Activated CD8-positive, alpha-beta memory T cell treated with anti-CD3 and anti-CD28 coated beads, Interleukin-2, amount 10 ng/mL, durations not matched to agents 7 days and 5 days (primary cell): ENCODE measurements at regions not wholly inside any gene's neighbourhood (a gene's known extent, or its start where the extent isn't known, plus 50 kb on each side); places are given as distances from the start of the nearest gene placed in this dataset.
"Not testable (repeated sequence)": the region's sequence is repeated elsewhere in the genome, so short reads cannot be mapped to it uniquely, and the experiment has no call there.

Experiments
- ATAC-seq: fragments of 150-1000 bp; cut with Tn5 transposase; one replicate; pipeline ENCODE4 v1.10.0; 2021; ENCODE audit warnings: moderate library complexity
- CTCF ChIA-PET: fragments of 350-600 bp; sonication (Branson Sonifier 250); formaldehyde crosslinking; loops from one replicate; lab custom pipeline; 2021; ENCODE audit warnings: antibody characterized with exemption; lab: Charles Lee
- DNase-seq: peaks from one replicate; pipeline ENCODE4 v3.0.0-alpha.2; 2020
- H3K27ac Mint-ChIP-seq: one replicate; pipeline ENCODE4 v1.8.0; 2021; ENCODE audit warnings: mild to moderate bottlenecking, mixed read lengths
- H3K27me3 Mint-ChIP-seq: one replicate; pipeline ENCODE4 v1.8.0; 2021; ENCODE audit warnings: mixed read lengths
- H3K36me3 Mint-ChIP-seq: one replicate; pipeline ENCODE4 v1.8.0; 2021; ENCODE audit warnings: mild to moderate bottlenecking, mixed read lengths
- H3K4me1 Mint-ChIP-seq: one replicate; pipeline ENCODE4 v1.8.0; 2021; ENCODE audit warnings: mixed read lengths
- H3K4me3 Mint-ChIP-seq: one replicate; pipeline ENCODE4 v1.8.0; 2021; ENCODE audit warnings: mild to moderate bottlenecking, moderate library complexity, mixed read lengths
- H3K9me3 Mint-ChIP-seq: one replicate; pipeline ENCODE4 v1.8.0; 2022; ENCODE audit warnings: low read depth, mixed read lengths

- peaks cover 2% of the 10 kb centered on the region for H3K9me3 Mint-ChIP-seq
- DNase-seq (no peak), ATAC-seq (no peak)
- no peaks in the 10 kb centered on the region for H3K36me3 Mint-ChIP-seq
- CTCF ChIA-PET, result no interaction called here
- H3K4me1 Mint-ChIP-seq, result no peaks in the 10 kb centered on the region
- no peaks in the 10 kb centered on the region for H3K27me3 Mint-ChIP-seq
- H3K4me3 Mint-ChIP-seq, result no peak overlapping the region
- no peak overlapping the region for H3K27ac Mint-ChIP-seq
Measured at GRCh38 chr2:150353376-150353775, 134.1 kb downstream of the RND3 start.

- no peaks in the 10 kb centered on the region for H3K36me3 Mint-ChIP-seq
- no peaks in the 10 kb centered on the region for H3K27me3 Mint-ChIP-seq
- H3K4me1 Mint-ChIP-seq, result no peaks in the 10 kb centered on the region
- CTCF ChIA-PET, result no interaction called here
- H3K4me3 Mint-ChIP-seq, result no peak overlapping the region
- no peak for ATAC-seq
- no peak overlapping the region for H3K27ac Mint-ChIP-seq
- H3K9me3 Mint-ChIP-seq, result peaks cover 2% of the 10 kb centered on the region
- no peak for DNase-seq
Measured at GRCh38 chr2:150351922-150352321, 135.5 kb downstream of the RND3 start.

GRCh38 chr2:150350500-150350899 lies 137.0 kb downstream of the RND3 start:
- ATAC-seq, result no peak
- no peak for DNase-seq
- H3K27ac Mint-ChIP-seq, result no peak overlapping the region
- H3K4me3 Mint-ChIP-seq, result no peak overlapping the region
- CTCF ChIA-PET, result no interaction called here
- H3K4me1 Mint-ChIP-seq, result no peaks in the 10 kb centered on the region
- no peaks in the 10 kb centered on the region for H3K27me3 Mint-ChIP-seq
- H3K36me3 Mint-ChIP-seq, result no peaks in the 10 kb centered on the region
- H3K9me3 Mint-ChIP-seq, result peaks cover 2% of the 10 kb centered on the region

- ATAC-seq, result no peak
- CTCF ChIA-PET, result no interaction called here
Measured at GRCh38 chr2:150346806-150347205, 140.7 kb downstream of the RND3 start.

GRCh38 chr2:150341982-150342680 lies 145.3 kb downstream of the RND3 start:
- Mint-ChIP-seq H3K9me3 (peaks cover 2% of the 10 kb centered on the region), H3K27ac (no peak overlapping the region), H3K36me3 (no peaks in the 10 kb centered on the region), H3K4me3 (no peak overlapping the region), H3K27me3 (no peaks in the 10 kb centered on the region), H3K4me1 (no peaks in the 10 kb centered on the region)
- CTCF ChIA-PET, result no interaction called here
- no peak for ATAC-seq
- no peak for DNase-seq

More at GRCh38 chr2:150346806-150347205, 140.7 kb downstream of the RND3 start:
- H3K4me3 Mint-ChIP-seq, result no peak overlapping the region
- no peak overlapping the region for H3K27ac Mint-ChIP-seq
- peaks cover 2% of the 10 kb centered on the region for H3K9me3 Mint-ChIP-seq
- no peaks in the 10 kb centered on the region for H3K27me3 Mint-ChIP-seq
- no peaks in the 10 kb centered on the region for H3K36me3 Mint-ChIP-seq
- no peak for DNase-seq
- no peaks in the 10 kb centered on the region for H3K4me1 Mint-ChIP-seq

GRCh38 chr2:150339951-150340350 lies 147.5 kb downstream of the RND3 start:
- H3K4me3 Mint-ChIP-seq, result no peak overlapping the region
- H3K4me1 Mint-ChIP-seq, result no peaks in the 10 kb centered on the region
- H3K27ac Mint-ChIP-seq, result no peak overlapping the region
- ATAC-seq (no peak), DNase-seq (no peak)
- H3K9me3 Mint-ChIP-seq, result peaks cover 2% of the 10 kb centered on the region
- CTCF ChIA-PET, result no interaction called here
- no peaks in the 10 kb centered on the region for H3K36me3 Mint-ChIP-seq
- no peaks in the 10 kb centered on the region for H3K27me3 Mint-ChIP-seq

GRCh38 chr2:150339282-150339681 lies 148.2 kb downstream of the RND3 start:
- no peaks in the 10 kb centered on the region for H3K27me3 Mint-ChIP-seq
- CTCF ChIA-PET, result no interaction called here
- H3K36me3 Mint-ChIP-seq, result no peaks in the 10 kb centered on the region
- H3K4me3 Mint-ChIP-seq, result no peak overlapping the region
- no peaks in the 10 kb centered on the region for H3K4me1 Mint-ChIP-seq
- no peak for DNase-seq
- H3K9me3 Mint-ChIP-seq, result peaks cover 2% of the 10 kb centered on the region
- H3K27ac Mint-ChIP-seq, result no peak overlapping the region
- ATAC-seq, result no peak

- Mint-ChIP-seq H3K4me3 (no peak overlapping the region), H3K27me3 (no peaks in the 10 kb centered on the region), H3K9me3 (no peaks in the 10 kb centered on the region), H3K27ac (no peak overlapping the region), H3K36me3 (no peaks in the 10 kb centered on the region), H3K4me1 (no peaks in the 10 kb centered on the region)
- DNase-seq (no peak), ATAC-seq (no peak)
- CTCF ChIA-PET, result no interaction called here
Measured at GRCh38 chr2:150335596-150335995, 151.9 kb downstream of the RND3 start.

GRCh38 chr2:150332383-150332782 lies 155.1 kb downstream of the RND3 start:
- Mint-ChIP-seq H3K4me3 (no peak overlapping the region), H3K36me3 (no peaks in the 10 kb centered on the region), H3K9me3 (peaks cover 2% of the 10 kb centered on the region), H3K4me1 (no peaks in the 10 kb centered on the region), H3K27ac (no peak overlapping the region), H3K27me3 (no peaks in the 10 kb centered on the region)
- DNase-seq (no peak), ATAC-seq (no peak)
- CTCF ChIA-PET, result no interaction called here

GRCh38 chr2:150327564-150328489 lies 159.6 kb downstream of the RND3 start:
- Mint-ChIP-seq H3K27me3 (no peaks in the 10 kb centered on the region), H3K36me3 (no peaks in the 10 kb centered on the region), H3K4me1 (no peaks in the 10 kb centered on the region), H3K27ac (no peak overlapping the region), H3K4me3 (no peak overlapping the region), H3K9me3 (peaks cover 2% of the 10 kb centered on the region)
- CTCF ChIA-PET, result no interaction called here
- no peak for ATAC-seq
- DNase-seq, result no peak

GRCh38 chr2:150325656-150326314 lies 161.7 kb downstream of the RND3 start:
- no peak for ATAC-seq
- CTCF ChIA-PET, result no interaction called here
- Mint-ChIP-seq H3K36me3 (no peaks in the 10 kb centered on the region), H3K9me3 (peaks cover 2% of the 10 kb centered on the region), H3K4me1 (no peaks in the 10 kb centered on the region), H3K27me3 (no peaks in the 10 kb centered on the region), H3K4me3 (no peak overlapping the region), H3K27ac (no peak overlapping the region)
- DNase-seq, result no peak

- CTCF ChIA-PET, H3K27me3 Mint-ChIP-seq, H3K9me3 Mint-ChIP-seq, H3K4me3 Mint-ChIP-seq, H3K27ac Mint-ChIP-seq, H3K4me1 Mint-ChIP-seq, H3K36me3 Mint-ChIP-seq, DNase-seq, ATAC-seq: not testable (repeated sequence)
Measured at GRCh38 chr2:150323071-150323470, 164.4 kb downstream of the RND3 start.

GRCh38 chr2:150320608-150321007 lies 166.9 kb downstream of the RND3 start:
- no peaks in the 10 kb centered on the region for H3K36me3 Mint-ChIP-seq
- no peaks in the 10 kb centered on the region for H3K4me1 Mint-ChIP-seq
- H3K4me3 Mint-ChIP-seq, result no peak overlapping the region
- CTCF ChIA-PET, result no interaction called here
- H3K27ac Mint-ChIP-seq, result no peak overlapping the region
- ATAC-seq, result no peak
- DNase-seq, result no peak
- no peaks in the 10 kb centered on the region for H3K9me3 Mint-ChIP-seq
- H3K27me3 Mint-ChIP-seq, result no peaks in the 10 kb centered on the region
